Panc1 (cell line): ENCODE measurements at regions not wholly inside any gene's neighbourhood (a gene's known extent, or its start where the extent isn't known, plus 50 kb on each side); places are given as distances from the start of the nearest gene placed in this dataset.

Experiments used
- ATAC-seq: fragments of 200-7000 bp; cut with Tn5 transposase; 2 replicates; pipeline ENCODE4 v1.9.1; 2020; ENCODE audit warnings: mild to moderate bottlenecking, moderate library complexity
- BruUV-seq: library from RNA; stranded (reverse); fragments of 400-500 nt; replicated peaks from 2 replicates; lab custom pipeline; 2021; lab: Mats Ljungman, UMichigan
- CTCF ChIA-PET: fragments of 300-600 bp; sonication (Branson Sonifier 250); formaldehyde crosslinking; loops from one replicate; lab custom pipeline; 2022; ENCODE audit warnings: antibody characterized with exemption; lab: Charles Lee
- POLR2A ChIA-PET: fragments of 300-600 bp; sonication (Branson Sonifier 250); formaldehyde crosslinking; loops from one replicate; lab custom pipeline; 2022; ENCODE audit warnings: antibody characterized with exemption; lab: Charles Lee
- DNase-seq: peaks from one replicate; pipeline ENCODE4 v3.0.0-alpha.2; 2010; ENCODE audit warnings: low read depth, low spot score
- H3K27ac ChIP-seq: 2 replicates; pipeline ENCODE4 v1.5.1; 2011; ENCODE audit warnings: mild to moderate bottlenecking, low read length, inconsistent platforms
- H3K27me3 ChIP-seq: fragments of 200-500 bp; sonication (Bioruptor generic); 2 replicates; pipeline ENCODE4 v1.6.0; 2014; ENCODE audit warnings: low read length, inconsistent platforms; ENCODE audit not compliant: control insufficient read depth, insufficient read depth
- H3K36me3 ChIP-seq: fragments of 200-500 bp; sonication (Bioruptor generic); 2 replicates; pipeline ENCODE4 v1.5.1; 2014; ENCODE audit warnings: inconsistent platforms, mild to moderate bottlenecking, low read length, moderate library complexity; ENCODE audit not compliant: control insufficient read depth, insufficient read depth
- H3K4me1 ChIP-seq: 2 replicates; pipeline ENCODE4 v1.5.1; 2011; ENCODE audit warnings: inconsistent platforms, mild to moderate bottlenecking, low read length, moderate library complexity; ENCODE audit not compliant: control insufficient read depth, insufficient read depth
- H3K4me3 ChIP-seq, 2 experiments: 2 replicates each; pipeline ENCODE4 v1.5.1; 2011 to 2012; ENCODE audit warnings: low read depth in 2 of 2, low read length in 2 of 2, mild to moderate bottlenecking in 2 of 2, inconsistent platforms in 1 of 2, moderate library complexity in 1 of 2
- H3K9me3 ChIP-seq: fragments of 200-500 bp; sonication (Bioruptor generic); 2 replicates; pipeline ENCODE4 v1.5.1; 2014; ENCODE audit warnings: low read depth, mild to moderate bottlenecking, inconsistent platforms, low read length, moderate library complexity; ENCODE audit not compliant: control insufficient read depth, insufficient read depth
- CTCF ChIP-seq: fragments of 450-650 bp; IDR thresholded peaks from 2 replicates; pipeline ENCODE4 v1.5.1; 2017; ENCODE audit warnings: mild to moderate bottlenecking
- POLR2AphosphoS5 ChIP-seq: IDR thresholded peaks from 2 replicates; pipeline ENCODE4 v1.6.1; 2012; ENCODE audit warnings: mild to moderate bottlenecking, low read depth, low read length, moderate library complexity
- REST ChIP-seq, 2 experiments: IDR thresholded peaks; 2 replicates each; pipeline ENCODE4 v1.6.1; 2011 to 2012; ENCODE audit warnings: low read depth in 2 of 2, control low read depth in 1 of 2, low read length in 1 of 2, mild to moderate bottlenecking in 1 of 2, moderate library complexity in 1 of 2; ENCODE audit not compliant: insufficient read depth in 1 of 2
- SIN3A ChIP-seq: IDR thresholded peaks from 2 replicates; pipeline ENCODE4 v1.6.1; 2012; ENCODE audit warnings: low read depth, mild to moderate bottlenecking, low read length, moderate library complexity, borderline replicate concordance; ENCODE audit not compliant: insufficient read depth
- TCF7L2 ChIP-seq: IDR thresholded peaks from 2 replicates; pipeline ENCODE4 v1.6.1; 2011; ENCODE audit warnings: mild to moderate bottlenecking, low read depth, low read length, inconsistent platforms
- in situ Hi-C: cut with HindIII; loops from 2 replicates; pipeline ENCODE4 v1.10.0; 2016; ENCODE audit warnings: low sequenced_read_pairs, low pct_unique_long_range_greater_than_20kb
- intact Hi-C: fragments of 100-400 bp; cut with micrococcal nuclease; formaldehyde crosslinking; loops from one replicate; pipeline ENCODE4 v1.10.0; 2022; ENCODE audit not compliant: unreplicated experiment

- Histone ChIP-seq H3K9me3 (no peaks in the 10 kb centered on the region), H3K4me1 (no peaks in the 10 kb centered on the region), H3K36me3 (no peaks in the 10 kb centered on the region), H3K4me3 (no peak overlapping the region), H3K27ac (no peak overlapping the region), H3K27me3 (no peaks in the 10 kb centered on the region)
- BruUV-seq = no TSS peak
- ChIA-PET POLR2A (no interaction called here), CTCF (no interaction called here)
- no peak for DNase-seq
- TF ChIP-seq REST (IDR thresholded peaks at IDR 0.05; ENCODE audit: insufficient read depth in 1 of 2, low read depth in 2 of 2, low read length in 1 of 2) (no peak), POLR2AphosphoS5 (no peak), CTCF (no peak), TCF7L2 (no peak), SIN3A (no peak)
- in situ Hi-C loops = no loop called here
- intact Hi-C loops = no loop called here
- ATAC-seq = no peak
Measured at GRCh38 chr16:50988441-50988840, 162.6 kb downstream of the SALL1 start.

- H3K4me3 ChIP-seq = no peak overlapping the region
- H3K4me1 ChIP-seq = no peaks in the 10 kb centered on the region
- DNase-seq = no peak
- H3K36me3 ChIP-seq = no peaks in the 10 kb centered on the region
- ATAC-seq = no peak
- intact Hi-C loops (no loop called here), in situ Hi-C loops (no loop called here)
- ChIA-PET CTCF (no interaction called here), POLR2A (no interaction called here)
- no peaks in the 10 kb centered on the region for H3K9me3 ChIP-seq
- H3K27me3 ChIP-seq = no peaks in the 10 kb centered on the region
- TF ChIP-seq SIN3A = no peak
- no peak for TF ChIP-seq TCF7L2
- no peak for TF ChIP-seq REST (IDR thresholded peaks at IDR 0.05; ENCODE audit: insufficient read depth in 1 of 2, low read depth in 2 of 2, low read length in 1 of 2)
- TF ChIP-seq POLR2AphosphoS5 = no peak
- no peak for TF ChIP-seq CTCF
- H3K27ac ChIP-seq = no peak overlapping the region
- BruUV-seq = no TSS peak
Measured at GRCh38 chr16:50986453-50986852, 164.6 kb downstream of the SALL1 start.
